GM12878 (cell line): ENCODE measurements at regions not wholly inside any gene's neighbourhood (a gene's known extent, or its start where the extent isn't known, plus 50 kb on each side); places are given as distances from the start of the nearest gene placed in this dataset.

Source experiments
- ATF2 ChIP-seq: IDR thresholded peaks from 2 replicates; pipeline ENCODE4 v1.6.1; 2012; ENCODE audit warnings: low read length, inconsistent platforms
- CHD1 ChIP-seq: IDR thresholded peaks from 2 replicates; pipeline ENCODE4 v1.6.1; 2012; ENCODE audit warnings: low read depth, low read length, improper control_type of control experiment
- CTCF ChIP-seq, 3 experiments: IDR thresholded peaks in 2 of 3; conservative IDR thresholded peaks in 1 of 3; 2 replicates each; pipeline ENCODE4 v1.5.1; 2011; ENCODE audit warnings: low read depth in 3 of 3, low read length in 3 of 3, mild to moderate bottlenecking in 3 of 3, control low read depth in 2 of 3, moderate library complexity in 2 of 3, inconsistent platforms in 1 of 3, mixed read lengths in 1 of 3; ENCODE audit not compliant: control insufficient read depth in 2 of 3, insufficient read depth in 1 of 3; ENCODE audit errors: extremely low read depth in 1 of 3
- EED ChIP-seq: sonication (generic); IDR thresholded peaks from 2 replicates; pipeline ENCODE4 v1.6.1; 2016; ENCODE audit warnings: antibody characterized with exemption, low read depth
- EGR1 ChIP-seq, 2 experiments: IDR thresholded peaks; 1 replicate in 1 of 2; 2 replicates in 1 of 2; pipeline ENCODE4 v1.6.1; 2011 to 2012; ENCODE audit warnings: low read depth in 2 of 2, low read length in 2 of 2, borderline replicate concordance in 1 of 2, mild to moderate bottlenecking in 1 of 2, moderate library complexity in 1 of 2
- PRDM15 ChIP-seq: fragments of 450-650 bp; formaldehyde crosslinking; IDR thresholded peaks from 2 replicates; pipeline ENCODE4 v1.4.0; 2020; ENCODE audit warnings: mild to moderate bottlenecking, moderate library complexity
- SIX5 ChIP-seq: IDR thresholded peaks from 2 replicates; pipeline ENCODE4 v1.6.1; 2011; ENCODE audit warnings: mild to moderate bottlenecking, low read depth, low read length, moderate library complexity; ENCODE audit not compliant: severe bottlenecking
- WRNIP1 ChIP-seq: IDR thresholded peaks from 2 replicates; pipeline ENCODE4 v1.6.1; 2011; ENCODE audit warnings: low read depth, low read length, improper control_type of control experiment, borderline replicate concordance
- ZBTB40 ChIP-seq: fragments of 450-650 bp; IDR thresholded peaks from 2 replicates; pipeline ENCODE4 v1.6.1; 2016; ENCODE audit warnings: mild to moderate bottlenecking, moderate library complexity, borderline replicate concordance
- ZNF24 ChIP-seq: fragments of 450-650 bp; IDR thresholded peaks from 2 replicates; pipeline ENCODE4 v1.6.1; 2017; ENCODE audit warnings: antibody characterized with exemption, mild to moderate bottlenecking

- TF ChIP-seq EGR1 (IDR thresholded peaks at IDR 0.05; ENCODE audit: borderline replicate concordance in 1 of 2, low read depth in 2 of 2, low read length in 2 of 2) (no peak), PRDM15 (CRISPR knock-in tag) (no peak), CHD1 (no peak), EED (no peak), WRNIP1 (no peak), ZBTB40 (no peak), ZNF24 (no peak), CTCF (IDR thresholded peaks at IDR 0.05 in 2 of 3, conservative IDR thresholded peaks at IDR 0.05 in 1 of 3; ENCODE audit: control insufficient read depth in 2 of 3, extremely low read depth in 1 of 3, insufficient read depth in 1 of 3, low read depth in 3 of 3, low read length in 3 of 3) (no peak), SIX5 (no peak), ATF2 (no peak)
These were observed 174.0 kb upstream of the IL15 start (continued) for GRCh38 chr4:141462361-141462760.
